B cell (primary cell): ENCODE measurements at regions not wholly inside any gene's neighbourhood (a gene's known extent, or its start where the extent isn't known, plus 50 kb on each side); places are given as distances from the start of the nearest gene placed in this dataset.

Experiments used
- CTCF ChIP-seq: fragments of 200-600 bp; IDR thresholded peaks from one replicate; pipeline ENCODE4 v1.8.0; 2022; ENCODE audit warnings: antibody characterized with exemption, mild to moderate bottlenecking
- EZH2 ChIP-seq: IDR thresholded peaks from 2 replicates; pipeline ENCODE4 v1.6.1; 2012; ENCODE audit warnings: borderline replicate concordance, low read depth, mild to moderate bottlenecking, moderate library complexity, low read length; ENCODE audit not compliant: insufficient read depth, poor library complexity, severe bottlenecking

GRCh38 chr14:94682061-94682516 is 69.9 kb downstream of the SERPINA3 start:
- TF ChIP-seq CTCF (no peak), EZH2 (no peak)
